ENCODE measurements at regions not wholly inside any gene's neighbourhood (a gene's known extent, or its start where the extent isn't known, plus 50 kb on each side); places are given as distances from the start of the nearest gene placed in this dataset.

DNA sequence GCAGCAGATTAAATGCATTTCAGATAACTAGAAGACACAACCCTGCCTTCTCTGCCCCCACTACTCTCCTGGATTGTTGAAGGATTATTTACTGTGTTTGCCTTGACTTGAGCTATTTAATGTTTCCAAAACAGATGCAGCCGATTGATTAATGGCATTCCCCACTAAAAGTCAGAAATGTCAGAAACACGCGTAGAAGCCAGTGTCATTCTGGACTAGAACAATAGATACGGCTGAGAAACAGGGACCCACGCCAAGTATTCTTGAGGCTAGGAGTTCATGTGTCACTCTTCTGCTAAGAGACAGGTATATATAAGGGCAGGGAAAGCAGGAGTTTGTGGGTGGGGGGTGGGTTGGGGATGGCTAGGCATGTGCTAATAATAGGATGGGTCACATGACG is 366.7 kb upstream of the PROX1 start:
- TF ChIP-seq, protein P1, sequence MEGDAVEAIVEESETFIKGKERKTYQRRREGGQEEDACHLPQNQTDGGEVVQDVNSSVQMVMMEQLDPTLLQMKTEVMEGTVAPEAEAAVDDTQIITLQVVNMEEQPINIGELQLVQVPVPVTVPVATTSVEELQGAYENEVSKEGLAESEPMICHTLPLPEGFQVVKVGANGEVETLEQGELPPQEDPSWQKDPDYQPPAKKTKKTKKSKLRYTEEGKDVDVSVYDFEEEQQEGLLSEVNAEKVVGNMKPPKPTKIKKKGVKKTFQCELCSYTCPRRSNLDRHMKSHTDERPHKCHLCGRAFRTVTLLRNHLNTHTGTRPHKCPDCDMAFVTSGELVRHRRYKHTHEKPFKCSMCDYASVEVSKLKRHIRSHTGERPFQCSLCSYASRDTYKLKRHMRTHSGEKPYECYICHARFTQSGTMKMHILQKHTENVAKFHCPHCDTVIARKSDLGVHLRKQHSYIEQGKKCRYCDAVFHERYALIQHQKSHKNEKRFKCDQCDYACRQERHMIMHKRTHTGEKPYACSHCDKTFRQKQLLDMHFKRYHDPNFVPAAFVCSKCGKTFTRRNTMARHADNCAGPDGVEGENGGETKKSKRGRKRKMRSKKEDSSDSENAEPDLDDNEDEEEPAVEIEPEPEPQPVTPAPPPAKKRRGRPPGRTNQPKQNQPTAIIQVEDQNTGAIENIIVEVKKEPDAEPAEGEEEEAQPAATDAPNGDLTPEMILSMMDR (conservative IDR thresholded peaks at IDR 0.05) = no peak
- TF ChIP-seq ZFX (IDR thresholded peaks at IDR 0.05) = no peak
